GM12892 (cell line): ENCODE measurements at regions not wholly inside any gene's neighbourhood (a gene's known extent, or its start where the extent isn't known, plus 50 kb on each side); places are given as distances from the start of the nearest gene placed in this dataset.

Source experiments
- POLR2A ChIP-seq: IDR thresholded peaks from 2 replicates; pipeline ENCODE4 v1.6.1; 2011; ENCODE audit warnings: low read depth, low read length, control low read depth
- POLR2AphosphoS5 ChIP-seq: IDR thresholded peaks from 2 replicates; pipeline ENCODE4 v1.6.1; 2011; ENCODE audit warnings: low read depth, low read length, control low read depth

GRCh38 chr2:44087036-44087713, 81.5 kb upstream of the PPM1B start:
- TF ChIP-seq POLR2AphosphoS5 (no peak), POLR2A (no peak)
